Chondrocyte (in vitro differentiated cells): ENCODE measurements at regions not wholly inside any gene's neighbourhood (a gene's known extent, or its start where the extent isn't known, plus 50 kb on each side); places are given as distances from the start of the nearest gene placed in this dataset.
A peak's percentile ranks its signal among the peaks of the same experiment; 100 is the strongest.

Experiments
- DNase-seq: peaks from one replicate; pipeline ENCODE4 v3.0.0; 2021; ENCODE audit warnings: mixed read lengths, low spot score
- H3K27ac Mint-ChIP-seq: one replicate; pipeline ENCODE4 v1.8.0; 2021; ENCODE audit warnings: mild to moderate bottlenecking, moderate library complexity, mixed read lengths; ENCODE audit not compliant: unreplicated experiment
- H3K27me3 Mint-ChIP-seq: 2 replicates; pipeline ENCODE4 v1.8.0; 2021; ENCODE audit warnings: low read depth, mixed read lengths
- H3K36me3 Mint-ChIP-seq: 2 replicates; pipeline ENCODE4 v1.8.0; 2021; ENCODE audit warnings: low read depth, mixed read lengths
- H3K4me1 Mint-ChIP-seq: 2 replicates; pipeline ENCODE4 v1.8.0; 2021; ENCODE audit warnings: low read depth, mild to moderate bottlenecking, mixed read lengths
- H3K4me3 Mint-ChIP-seq: one replicate; pipeline ENCODE4 v1.8.0; 2021; ENCODE audit warnings: mild to moderate bottlenecking, moderate library complexity, mixed read lengths; ENCODE audit not compliant: unreplicated experiment
- H3K9me3 Mint-ChIP-seq: 2 replicates; pipeline ENCODE4 v1.8.0; 2021; ENCODE audit warnings: low read depth, mixed read lengths
- TF ChIP-seq, protein P1 (sequence below): fragments of 200-600 bp; sonication (generic); IDR thresholded peaks from 2 replicates; pipeline ENCODE4 v1.5.0; 2021; ENCODE audit warnings: antibody characterized with exemption, mild to moderate bottlenecking, moderate library complexity

DNA sequence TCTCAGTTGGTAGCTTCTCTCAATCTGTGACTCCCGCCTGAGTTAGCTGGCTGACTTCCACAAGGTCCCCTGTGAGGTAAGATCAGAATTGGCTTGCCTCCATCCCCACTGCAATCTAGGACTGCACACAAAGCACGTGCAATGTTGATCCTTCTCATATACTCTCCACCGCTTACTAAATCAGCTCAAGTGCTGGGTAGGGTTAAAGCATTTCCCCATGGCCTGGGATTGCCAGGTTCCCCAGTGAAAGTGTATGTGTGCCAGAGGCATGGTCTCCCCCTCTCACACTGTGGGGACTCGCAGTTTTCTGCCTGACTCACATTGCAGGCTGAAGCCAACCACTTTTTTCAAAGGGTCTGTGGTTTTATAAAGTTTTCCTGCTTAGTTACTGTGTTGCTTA lies 886.9 kb downstream of the FAM133A start:
- TF ChIP-seq, protein P1, sequence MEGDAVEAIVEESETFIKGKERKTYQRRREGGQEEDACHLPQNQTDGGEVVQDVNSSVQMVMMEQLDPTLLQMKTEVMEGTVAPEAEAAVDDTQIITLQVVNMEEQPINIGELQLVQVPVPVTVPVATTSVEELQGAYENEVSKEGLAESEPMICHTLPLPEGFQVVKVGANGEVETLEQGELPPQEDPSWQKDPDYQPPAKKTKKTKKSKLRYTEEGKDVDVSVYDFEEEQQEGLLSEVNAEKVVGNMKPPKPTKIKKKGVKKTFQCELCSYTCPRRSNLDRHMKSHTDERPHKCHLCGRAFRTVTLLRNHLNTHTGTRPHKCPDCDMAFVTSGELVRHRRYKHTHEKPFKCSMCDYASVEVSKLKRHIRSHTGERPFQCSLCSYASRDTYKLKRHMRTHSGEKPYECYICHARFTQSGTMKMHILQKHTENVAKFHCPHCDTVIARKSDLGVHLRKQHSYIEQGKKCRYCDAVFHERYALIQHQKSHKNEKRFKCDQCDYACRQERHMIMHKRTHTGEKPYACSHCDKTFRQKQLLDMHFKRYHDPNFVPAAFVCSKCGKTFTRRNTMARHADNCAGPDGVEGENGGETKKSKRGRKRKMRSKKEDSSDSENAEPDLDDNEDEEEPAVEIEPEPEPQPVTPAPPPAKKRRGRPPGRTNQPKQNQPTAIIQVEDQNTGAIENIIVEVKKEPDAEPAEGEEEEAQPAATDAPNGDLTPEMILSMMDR, result no peak
- Mint-ChIP-seq H3K27ac (no peak overlapping the region), H3K4me1 (no peaks in the 10 kb centered on the region), H3K4me3 (no peak overlapping the region), H3K27me3 (no peaks in the 10 kb centered on the region), H3K36me3 (no peaks in the 10 kb centered on the region), H3K9me3 (peaks cover 18% of the 10 kb centered on the region)
- DNase-seq, result no peak

DNA sequence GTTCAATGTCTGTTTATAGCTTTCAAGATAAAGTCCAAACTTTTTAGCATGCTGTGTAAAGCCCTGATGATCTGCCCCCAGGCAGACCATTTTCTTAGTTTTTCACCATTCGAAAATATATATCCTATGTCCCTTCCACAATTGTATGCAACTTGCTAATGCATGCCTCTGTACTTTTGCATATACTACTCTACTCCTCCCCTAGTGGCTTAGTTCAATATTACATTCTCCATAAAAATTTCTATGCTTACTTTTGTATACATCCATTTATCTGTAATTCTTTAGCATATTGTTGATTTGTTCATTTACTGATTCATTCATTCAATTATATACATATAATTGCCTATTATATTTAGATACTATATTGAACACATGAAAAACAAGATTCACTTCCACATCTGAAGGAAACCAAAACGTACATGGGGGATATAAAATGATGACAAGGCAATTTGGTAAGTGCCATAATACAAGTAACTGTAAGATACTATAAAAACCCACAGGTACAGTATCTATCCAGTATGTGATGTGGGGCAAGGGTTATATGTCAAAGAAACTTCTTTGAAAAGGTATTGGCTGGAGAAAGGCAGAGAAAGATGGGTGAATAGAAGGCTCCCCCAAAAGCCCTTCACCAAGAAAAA lies 902.5 kb downstream of the FAM133A start:
- Mint-ChIP-seq H3K9me3 (no peaks in the 10 kb centered on the region), H3K4me3 (no peak overlapping the region), H3K36me3 (no peaks in the 10 kb centered on the region), H3K27ac (no peak overlapping the region), H3K27me3 (no peaks in the 10 kb centered on the region), H3K4me1 (no peaks in the 10 kb centered on the region)
- TF ChIP-seq, protein P1, result peak; percentile 38
- no peak for DNase-seq

DNA sequence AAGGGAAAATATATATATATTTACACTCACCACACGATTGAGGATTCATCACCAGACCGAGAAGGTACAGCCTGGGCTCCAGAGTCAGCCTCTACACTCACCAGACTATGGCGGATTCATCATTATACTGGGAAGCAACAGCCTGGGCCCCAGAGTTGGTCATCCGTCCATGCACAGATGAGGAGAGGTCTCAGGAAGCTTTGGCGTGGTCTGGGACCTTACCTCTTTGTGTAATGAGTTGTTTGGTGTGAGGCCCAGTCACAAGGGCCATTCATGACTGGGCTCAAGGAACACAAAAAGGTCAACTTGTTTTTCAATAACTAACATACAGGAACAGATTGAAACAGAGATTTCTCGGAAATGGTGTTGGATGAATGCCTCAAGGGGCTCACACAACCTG lies 926.1 kb downstream of the FAM133A start:
- Mint-ChIP-seq H3K4me1 (no peaks in the 10 kb centered on the region), H3K27me3 (no peaks in the 10 kb centered on the region), H3K27ac (no peak overlapping the region), H3K9me3 (no peaks in the 10 kb centered on the region), H3K4me3 (no peak overlapping the region), H3K36me3 (no peaks in the 10 kb centered on the region)
- no peak for DNase-seq
- TF ChIP-seq, protein P1, result no peak

DNA sequence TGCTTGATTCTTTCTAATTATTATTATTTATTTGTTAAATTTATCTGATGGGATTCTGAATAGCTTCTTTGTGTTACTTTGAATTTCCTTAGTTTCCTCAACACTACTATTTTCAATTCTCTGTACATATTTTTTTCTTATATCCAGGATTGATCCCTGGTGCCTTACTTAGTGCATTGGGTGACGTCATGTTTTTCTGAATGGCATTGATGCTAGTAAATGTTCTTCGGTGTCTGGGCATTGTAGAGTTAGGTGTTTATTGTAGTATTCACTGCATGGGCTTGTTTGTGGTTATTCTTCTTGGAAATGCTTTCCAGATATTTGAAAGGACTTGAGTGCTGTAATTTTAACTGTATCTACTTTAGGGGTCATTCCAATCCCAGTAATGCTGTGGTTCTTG lies 938.1 kb downstream of the FAM133A start:
- H3K4me1 Mint-ChIP-seq, result no peaks in the 10 kb centered on the region
- no peak overlapping the region for H3K27ac Mint-ChIP-seq
- no peak overlapping the region for H3K4me3 Mint-ChIP-seq
- H3K36me3 Mint-ChIP-seq, result no peaks in the 10 kb centered on the region
- no peaks in the 10 kb centered on the region for H3K27me3 Mint-ChIP-seq
- DNase-seq, result no peak
- peaks cover 12% of the 10 kb centered on the region for H3K9me3 Mint-ChIP-seq
- TF ChIP-seq, protein P1, result no peak

DNA sequence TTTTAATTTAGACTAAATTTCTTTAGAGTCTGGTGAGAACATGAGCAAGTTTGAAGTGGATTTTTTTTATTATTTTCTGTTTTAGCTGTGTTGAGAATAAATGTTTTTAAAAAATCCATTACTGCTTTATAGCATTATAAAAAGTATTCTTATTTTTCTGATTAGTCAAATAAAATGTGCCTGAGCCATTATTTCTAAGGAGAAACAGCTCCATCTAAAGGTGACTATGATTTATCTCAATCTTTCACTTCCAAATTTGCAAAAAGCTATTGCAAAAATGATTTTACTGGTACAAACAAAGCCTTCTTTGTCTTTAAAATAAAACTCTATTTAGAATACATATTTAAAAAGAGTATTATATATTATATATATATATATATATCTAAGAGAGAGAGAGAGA lies 959.2 kb downstream of the FAM133A start:
- no peaks in the 10 kb centered on the region for H3K36me3 Mint-ChIP-seq
- TF ChIP-seq, protein P1, result peak; percentile 23
- H3K27me3 Mint-ChIP-seq, result no peaks in the 10 kb centered on the region
- no peak overlapping the region for H3K27ac Mint-ChIP-seq
- H3K4me3 Mint-ChIP-seq, result no peak overlapping the region
- H3K9me3 Mint-ChIP-seq, result peaks cover 27% of the 10 kb centered on the region
- no peak for DNase-seq
- H3K4me1 Mint-ChIP-seq, result no peaks in the 10 kb centered on the region
